Parathyroid adenoma (tissue), 2 donors: ENCODE measurements at regions not wholly inside any gene's neighbourhood (a gene's known extent, or its start where the extent isn't known, plus 50 kb on each side); places are given as distances from the start of the nearest gene placed in this dataset.

Experiments
- H2AFZ ChIP-seq: fragments of 300-600 bp; sonication (generic); one replicate; pipeline ENCODE4 v1.7.0; 2017; ENCODE audit warnings: antibody characterized with exemption, mild to moderate bottlenecking
- H3K27ac ChIP-seq: fragments of 300-600 bp; sonication (generic); one replicate; pipeline ENCODE4 v1.7.0; 2017
- H3K27me3 ChIP-seq: fragments of 300-600 bp; sonication (generic); one replicate; pipeline ENCODE4 v1.7.0; 2017; ENCODE audit warnings: low read length; ENCODE audit not compliant: control insufficient read depth, insufficient read depth
- H3K36me3 ChIP-seq: fragments of 300-600 bp; sonication (generic); one replicate; pipeline ENCODE4 v1.7.0; 2017; ENCODE audit warnings: low read length; ENCODE audit not compliant: control insufficient read depth, insufficient read depth
- H3K4me1 ChIP-seq: fragments of 300-600 bp; sonication (generic); one replicate; pipeline ENCODE4 v1.7.0; 2017; ENCODE audit warnings: control low read depth
- H3K4me2 ChIP-seq: fragments of 300-600 bp; sonication (generic); one replicate; pipeline ENCODE4 v1.7.0; 2017; ENCODE audit warnings: low read length
- H3K4me3 ChIP-seq: fragments of 300-600 bp; sonication (generic); one replicate; pipeline ENCODE4 v1.7.0; 2017; ENCODE audit warnings: low read depth, low read length
- H3K79me2 ChIP-seq: fragments of 300-600 bp; sonication (generic); one replicate; pipeline ENCODE4 v1.7.0; 2017; ENCODE audit warnings: control low read depth
- H3K9ac ChIP-seq: fragments of 300-600 bp; sonication (generic); one replicate; pipeline ENCODE4 v1.7.0; 2017; ENCODE audit warnings: mild to moderate bottlenecking
- H3K9me3 ChIP-seq: fragments of 300-600 bp; sonication (generic); one replicate; pipeline ENCODE4 v1.7.0; 2017; ENCODE audit warnings: low read length; ENCODE audit not compliant: control insufficient read depth
- TF ChIP-seq, protein P1 (sequence below): fragments of 300-600 bp; sonication (generic); IDR thresholded peaks from one replicate; pipeline ENCODE4 v1.7.0; 2017; ENCODE audit warnings: antibody characterized with exemption, mild to moderate bottlenecking
- donor health status: primary hyperparathyroidism.

DNA sequence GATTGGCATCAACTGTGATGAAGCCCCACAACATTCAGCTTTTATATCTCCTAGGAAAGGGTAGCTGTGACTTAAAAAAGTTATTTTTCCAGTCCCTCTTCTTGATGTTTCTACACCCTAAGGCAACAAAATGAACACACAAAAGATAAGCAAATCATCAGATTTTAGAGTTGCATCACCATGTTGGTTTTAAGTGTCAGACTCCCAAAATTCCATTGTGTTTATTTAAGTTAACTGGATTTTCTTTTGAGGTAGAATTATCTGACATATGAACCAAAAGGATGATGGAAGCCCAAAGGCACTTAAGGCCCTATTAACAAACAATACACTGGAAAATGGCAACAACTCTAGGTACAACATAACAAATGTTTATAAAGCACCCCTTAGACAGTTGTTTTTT, 261.7 kb upstream of the SLC39A10 start:
- Histone ChIP-seq H3K79me2 (no peaks in the 10 kb centered on the region), H3K4me1 (no peaks in the 10 kb centered on the region), H3K9me3 (no peaks in the 10 kb centered on the region), H3K36me3 (no peaks in the 10 kb centered on the region), H3K9ac (no peak overlapping the region), H3K4me3 (no peak overlapping the region), H3K4me2 (no peak overlapping the region), H2AFZ (no peak overlapping the region), H3K27ac (no peak overlapping the region), H3K27me3 (no peaks in the 10 kb centered on the region)
- TF ChIP-seq, protein P1, sequence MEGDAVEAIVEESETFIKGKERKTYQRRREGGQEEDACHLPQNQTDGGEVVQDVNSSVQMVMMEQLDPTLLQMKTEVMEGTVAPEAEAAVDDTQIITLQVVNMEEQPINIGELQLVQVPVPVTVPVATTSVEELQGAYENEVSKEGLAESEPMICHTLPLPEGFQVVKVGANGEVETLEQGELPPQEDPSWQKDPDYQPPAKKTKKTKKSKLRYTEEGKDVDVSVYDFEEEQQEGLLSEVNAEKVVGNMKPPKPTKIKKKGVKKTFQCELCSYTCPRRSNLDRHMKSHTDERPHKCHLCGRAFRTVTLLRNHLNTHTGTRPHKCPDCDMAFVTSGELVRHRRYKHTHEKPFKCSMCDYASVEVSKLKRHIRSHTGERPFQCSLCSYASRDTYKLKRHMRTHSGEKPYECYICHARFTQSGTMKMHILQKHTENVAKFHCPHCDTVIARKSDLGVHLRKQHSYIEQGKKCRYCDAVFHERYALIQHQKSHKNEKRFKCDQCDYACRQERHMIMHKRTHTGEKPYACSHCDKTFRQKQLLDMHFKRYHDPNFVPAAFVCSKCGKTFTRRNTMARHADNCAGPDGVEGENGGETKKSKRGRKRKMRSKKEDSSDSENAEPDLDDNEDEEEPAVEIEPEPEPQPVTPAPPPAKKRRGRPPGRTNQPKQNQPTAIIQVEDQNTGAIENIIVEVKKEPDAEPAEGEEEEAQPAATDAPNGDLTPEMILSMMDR = no peak

DNA sequence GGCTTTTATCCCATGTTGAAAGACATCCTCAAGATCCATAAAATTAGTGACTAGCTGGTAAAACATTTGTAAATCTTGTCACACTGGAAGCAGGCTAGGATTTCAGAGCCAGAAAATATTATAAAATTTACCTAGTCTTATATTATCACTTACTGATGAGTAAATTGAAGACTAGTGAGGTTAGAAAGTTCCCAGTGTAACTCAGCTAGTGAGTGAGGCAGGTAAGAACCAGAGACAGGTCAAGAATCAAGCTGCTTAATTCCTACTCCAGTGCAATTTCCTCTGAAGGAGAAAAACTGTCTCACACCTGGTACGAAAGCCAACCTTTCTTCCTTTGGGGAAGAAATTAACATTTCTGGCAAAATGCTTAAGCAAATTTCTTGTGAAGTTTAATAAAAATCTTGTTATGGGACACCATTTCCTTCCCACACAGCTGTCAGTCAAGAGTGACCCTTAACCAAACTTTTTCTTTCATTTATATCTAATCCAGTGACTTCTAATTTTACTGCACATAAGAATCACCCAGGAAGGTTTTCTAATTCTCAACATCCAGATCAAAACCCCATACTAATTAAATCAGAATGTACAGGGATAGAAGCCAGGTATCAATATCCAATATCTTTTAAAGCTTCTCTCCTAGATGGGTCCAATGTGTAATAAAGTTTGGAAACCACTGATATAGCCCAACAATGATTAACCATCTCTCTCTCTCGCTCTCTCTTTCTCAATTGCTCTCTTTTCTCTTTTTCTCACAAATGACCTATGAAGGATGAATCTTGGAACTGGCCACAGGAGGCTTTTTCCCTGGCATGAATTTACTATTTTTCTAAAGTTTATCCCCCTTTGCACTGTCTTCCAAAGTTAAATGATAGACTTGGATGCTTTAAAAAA, 264.3 kb upstream of the SLC39A10 start:
- Histone ChIP-seq H3K4me2 (no peak overlapping the region), H3K9me3 (no peaks in the 10 kb centered on the region), H3K4me3 (no peak overlapping the region), H2AFZ (no peak overlapping the region), H3K27ac (no peak overlapping the region), H3K27me3 (no peaks in the 10 kb centered on the region), H3K9ac (no peak overlapping the region), H3K4me1 (no peaks in the 10 kb centered on the region), H3K79me2 (no peaks in the 10 kb centered on the region), H3K36me3 (no peaks in the 10 kb centered on the region)
- TF ChIP-seq, protein P1 = no peak

DNA sequence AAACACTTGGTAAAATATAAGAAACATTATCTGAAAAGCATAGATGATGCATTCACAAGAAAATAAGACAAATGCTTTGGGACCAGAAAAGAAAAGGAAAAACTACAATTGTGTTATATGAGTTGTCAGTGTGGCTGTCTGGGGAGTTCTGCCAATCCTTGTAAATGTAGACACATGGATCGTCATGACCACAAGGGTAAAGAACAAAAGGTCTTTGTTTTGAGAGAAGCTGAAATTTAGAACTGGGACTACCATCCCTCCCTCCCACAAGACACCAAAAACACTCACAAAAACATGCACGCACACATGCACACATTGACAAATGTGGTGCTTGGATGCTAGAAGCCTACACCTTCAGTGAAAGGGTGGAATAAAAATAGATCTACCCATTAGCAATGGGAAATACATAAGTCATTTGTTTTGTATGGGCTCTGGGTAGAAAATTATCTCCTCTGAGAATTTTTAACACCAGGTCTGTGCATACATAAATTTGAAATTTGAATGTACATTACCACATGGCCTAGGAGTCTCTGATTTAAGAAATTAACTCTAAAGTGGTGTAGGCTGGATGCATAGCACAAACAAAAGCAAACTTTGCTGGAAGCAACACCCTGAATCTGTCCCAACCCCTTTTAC, 266.2 kb upstream of the SLC39A10 start:
- Histone ChIP-seq H3K27me3 (no peaks in the 10 kb centered on the region), H3K4me3 (no peak overlapping the region), H3K9me3 (no peaks in the 10 kb centered on the region), H3K4me1 (no peaks in the 10 kb centered on the region), H2AFZ (no peak overlapping the region), H3K79me2 (no peaks in the 10 kb centered on the region), H3K27ac (no peak overlapping the region), H3K36me3 (no peaks in the 10 kb centered on the region), H3K9ac (no peak overlapping the region), H3K4me2 (no peak overlapping the region)
- TF ChIP-seq, protein P1 = no peak

DNA sequence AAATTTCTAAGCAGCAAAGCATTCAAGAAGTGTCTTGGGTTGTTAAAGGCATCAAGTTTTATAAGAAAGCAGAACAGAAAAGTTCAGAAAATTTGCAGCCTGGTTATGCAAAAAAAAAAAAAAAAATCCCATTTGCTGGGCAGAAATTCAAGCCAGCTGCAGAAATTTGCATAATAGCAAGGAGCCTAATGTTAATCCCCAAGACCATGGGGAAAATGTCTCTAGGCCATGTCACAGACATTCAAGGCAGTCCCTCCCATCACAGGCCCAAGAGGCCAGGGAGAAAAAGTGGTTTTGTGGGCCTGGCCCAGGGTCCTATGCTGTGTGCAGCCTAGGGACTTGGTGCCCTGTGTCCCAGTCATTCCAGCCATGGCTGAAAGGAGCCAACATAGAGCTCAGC, 269.0 kb upstream of the SLC39A10 start:
- TF ChIP-seq, protein P1 = no peak
- no peaks in the 10 kb centered on the region for H3K27me3 ChIP-seq
- H3K9me3 ChIP-seq = no peaks in the 10 kb centered on the region

More for the DNA sequence above, 269.0 kb upstream of the SLC39A10 start:
- Histone ChIP-seq H3K36me3 (no peaks in the 10 kb centered on the region), H2AFZ (no peak overlapping the region), H3K4me3 (no peak overlapping the region), H3K9ac (no peak overlapping the region), H3K4me1 (no peaks in the 10 kb centered on the region), H3K4me2 (no peak overlapping the region), H3K27ac (no peak overlapping the region), H3K79me2 (no peaks in the 10 kb centered on the region)
